ENCODE measurements at regions not wholly inside any gene's neighbourhood (a gene's known extent, or its start where the extent isn't known, plus 50 kb on each side); places are given as distances from the start of the nearest gene placed in this dataset.

DNA sequence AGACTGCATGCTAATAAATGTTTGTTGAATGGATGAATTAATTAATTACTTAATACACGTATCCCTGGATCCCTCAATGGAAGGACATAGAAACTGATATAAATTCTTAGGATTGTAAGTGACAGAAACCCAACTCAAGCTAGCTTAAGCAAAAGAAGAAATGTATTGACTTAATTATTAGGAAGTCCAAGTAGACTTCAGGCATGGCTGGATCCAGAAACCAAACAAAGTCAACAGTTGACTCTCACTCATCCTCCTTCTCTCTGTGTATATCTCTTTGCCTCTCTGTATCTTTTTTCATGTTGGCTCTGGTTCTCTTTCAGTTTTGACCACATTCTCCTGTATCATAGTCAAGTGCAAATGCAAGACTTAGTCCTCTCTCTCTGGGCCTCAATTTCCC is 82.0 kb upstream of the CTNNBL1 start:
- H3K27ac ChIP-seq, result no peak overlapping the region
- no peaks in the 10 kb centered on the region for H3K4me1 ChIP-seq
- H3K9me3 ChIP-seq, result peaks cover 0 to 4% (median 0%) of the 10 kb centered on the region in 4 donors
- no peaks in the 10 kb centered on the region for H3K36me3 ChIP-seq
- H3K27me3 ChIP-seq, result no peaks in the 10 kb centered on the region
- H3K4me3 ChIP-seq, result no peak overlapping the region
- TF ChIP-seq, protein P1, sequence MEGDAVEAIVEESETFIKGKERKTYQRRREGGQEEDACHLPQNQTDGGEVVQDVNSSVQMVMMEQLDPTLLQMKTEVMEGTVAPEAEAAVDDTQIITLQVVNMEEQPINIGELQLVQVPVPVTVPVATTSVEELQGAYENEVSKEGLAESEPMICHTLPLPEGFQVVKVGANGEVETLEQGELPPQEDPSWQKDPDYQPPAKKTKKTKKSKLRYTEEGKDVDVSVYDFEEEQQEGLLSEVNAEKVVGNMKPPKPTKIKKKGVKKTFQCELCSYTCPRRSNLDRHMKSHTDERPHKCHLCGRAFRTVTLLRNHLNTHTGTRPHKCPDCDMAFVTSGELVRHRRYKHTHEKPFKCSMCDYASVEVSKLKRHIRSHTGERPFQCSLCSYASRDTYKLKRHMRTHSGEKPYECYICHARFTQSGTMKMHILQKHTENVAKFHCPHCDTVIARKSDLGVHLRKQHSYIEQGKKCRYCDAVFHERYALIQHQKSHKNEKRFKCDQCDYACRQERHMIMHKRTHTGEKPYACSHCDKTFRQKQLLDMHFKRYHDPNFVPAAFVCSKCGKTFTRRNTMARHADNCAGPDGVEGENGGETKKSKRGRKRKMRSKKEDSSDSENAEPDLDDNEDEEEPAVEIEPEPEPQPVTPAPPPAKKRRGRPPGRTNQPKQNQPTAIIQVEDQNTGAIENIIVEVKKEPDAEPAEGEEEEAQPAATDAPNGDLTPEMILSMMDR (IDR thresholded peaks at IDR 0.05), result no peak
- no peak for TF ChIP-seq POLR2A (IDR thresholded peaks at IDR 0.05)
- no peak for DNase-seq

DNA sequence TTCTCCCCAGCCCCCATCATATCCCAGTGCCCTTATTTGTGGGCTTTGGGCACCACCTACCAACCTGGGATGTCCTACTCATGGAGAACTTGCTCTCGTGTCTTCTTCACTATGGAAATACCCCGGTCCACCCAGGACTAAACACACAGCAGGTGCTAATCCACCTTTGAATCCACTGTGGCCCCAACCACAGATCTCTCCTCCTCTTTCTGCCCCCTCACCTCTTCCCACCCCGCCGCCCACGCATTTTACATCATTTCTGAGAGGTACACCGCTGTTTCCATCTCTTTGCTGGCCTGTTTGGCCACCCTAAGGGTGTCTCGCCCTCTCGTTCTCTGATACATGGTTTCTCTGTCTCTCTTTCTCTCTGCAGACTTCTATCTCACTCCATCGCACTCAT is 82.5 kb upstream of the CTNNBL1 start:
- TF ChIP-seq, protein P1 (IDR thresholded peaks at IDR 0.05), result no peak
- no peak for TF ChIP-seq POLR2A (IDR thresholded peaks at IDR 0.05)
- Histone ChIP-seq H3K27ac (no peak overlapping the region), H3K27me3 (no peaks in the 10 kb centered on the region), H3K36me3 (no peaks in the 10 kb centered on the region), H3K9me3 (peaks cover 0 to 4% (median 0%) of the 10 kb centered on the region in 4 donors), H3K4me1 (no peaks in the 10 kb centered on the region), H3K4me3 (no peak overlapping the region)
- DNase-seq, result no peak

DNA sequence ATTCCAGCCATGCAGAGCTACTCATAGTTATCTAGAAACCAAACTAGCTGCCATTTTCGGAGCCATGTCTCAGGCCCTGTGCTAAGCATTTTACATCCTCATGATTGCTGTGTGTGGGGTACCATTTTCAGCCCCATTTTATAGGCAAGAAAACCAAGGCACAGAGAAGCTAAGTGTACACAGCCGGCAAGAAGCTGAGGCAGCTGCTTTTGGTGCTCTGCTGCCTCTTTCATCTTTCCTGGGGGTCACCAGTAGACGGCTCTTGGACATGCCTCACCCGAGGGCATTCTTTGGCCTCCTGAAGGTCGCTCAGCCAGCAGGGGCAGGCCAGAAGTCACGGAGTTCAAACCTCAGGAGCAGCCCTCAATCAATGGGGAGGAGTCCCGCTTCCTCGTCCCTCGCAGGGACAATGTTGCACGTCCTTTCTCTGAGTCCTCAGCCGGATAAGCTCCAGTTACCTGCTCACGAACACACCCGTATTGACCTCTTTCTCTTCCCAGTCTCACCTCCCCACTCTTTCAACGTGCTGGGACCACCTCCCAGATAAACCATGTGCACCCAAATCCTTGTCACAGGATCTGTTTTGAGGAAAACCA is 82.6 kb upstream of the BLCAP start:
- no peak for DNase-seq
- no peaks in the 10 kb centered on the region for H3K4me1 ChIP-seq
- H3K27ac ChIP-seq, result no peak overlapping the region

DNA sequence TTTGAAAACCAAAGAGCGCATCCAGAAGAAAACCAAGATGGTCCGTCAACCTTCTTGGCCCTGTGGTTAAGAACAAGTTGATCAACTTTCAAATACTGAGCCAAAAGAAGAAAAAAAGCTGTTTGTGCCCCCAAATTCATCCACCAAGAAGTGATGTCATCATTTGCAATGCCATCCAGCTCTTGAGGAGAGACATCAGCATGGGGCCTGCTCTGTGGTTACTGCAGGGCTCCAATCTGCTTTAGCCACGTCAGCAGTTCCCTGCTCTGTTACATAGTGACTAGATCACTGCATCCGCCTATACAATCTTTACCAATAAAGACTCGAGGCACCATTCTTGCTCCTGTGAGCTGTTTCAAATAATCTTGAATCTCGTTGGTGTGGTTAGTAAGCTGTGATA is 75.0 kb upstream of the BLCAP start:
- no peak overlapping the region for H3K4me3 ChIP-seq
- no peaks in the 10 kb centered on the region for H3K4me1 ChIP-seq
- no peak for DNase-seq
- H3K27ac ChIP-seq, result no peak overlapping the region
- no peaks in the 10 kb centered on the region for H3K27me3 ChIP-seq
- no peak for TF ChIP-seq POLR2A (IDR thresholded peaks at IDR 0.05)
- TF ChIP-seq, protein P1 (IDR thresholded peaks at IDR 0.05), result no peak
- H3K36me3 ChIP-seq, result no peaks in the 10 kb centered on the region
- no peaks in the 10 kb centered on the region for H3K9me3 ChIP-seq

More for the DNA sequence above, 82.6 kb upstream of the BLCAP start:
- no peaks in the 10 kb centered on the region for H3K36me3 ChIP-seq
- no peak for TF ChIP-seq POLR2A (IDR thresholded peaks at IDR 0.05)
- TF ChIP-seq, protein P1 (IDR thresholded peaks at IDR 0.05), result no peak
- no peak overlapping the region for H3K4me3 ChIP-seq
- no peaks in the 10 kb centered on the region for H3K9me3 ChIP-seq
- H3K27me3 ChIP-seq, result no peaks in the 10 kb centered on the region

DNA sequence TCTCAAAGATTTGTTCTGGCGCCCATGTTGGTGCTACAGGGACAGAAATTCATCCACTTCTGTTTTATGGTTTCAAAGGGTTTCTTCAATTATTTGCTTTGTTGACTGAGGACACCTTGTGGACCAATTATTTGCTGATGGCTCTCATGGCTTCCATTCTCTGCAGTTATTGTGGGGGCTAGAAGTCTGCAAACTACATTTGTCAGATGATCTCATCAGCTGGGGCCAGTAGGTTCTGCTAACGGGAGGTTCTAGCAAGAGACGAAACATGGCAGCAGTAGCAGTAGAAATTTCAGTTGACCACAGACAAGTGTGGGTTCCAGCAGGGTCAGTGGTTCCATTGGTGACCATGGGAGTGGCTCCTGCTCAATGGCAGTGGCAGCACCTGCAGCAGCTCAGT is 72.8 kb upstream of the BLCAP start:
- Histone ChIP-seq H3K4me3 (no peak overlapping the region), H3K36me3 (no peaks in the 10 kb centered on the region), H3K27ac (no peak overlapping the region), H3K9me3 (no peaks in the 10 kb centered on the region), H3K4me1 (no peaks in the 10 kb centered on the region), H3K27me3 (no peaks in the 10 kb centered on the region)
- DNase-seq, result no peak
- TF ChIP-seq, protein P1 (IDR thresholded peaks at IDR 0.05), result no peak
- TF ChIP-seq POLR2A (IDR thresholded peaks at IDR 0.05), result no peak
